NCI-H446 (cell line): ENCODE measurements at regions not wholly inside any gene's neighbourhood (a gene's known extent, or its start where the extent isn't known, plus 50 kb on each side); places are given as distances from the start of the nearest gene placed in this dataset.

Experiments
- DNase-seq, 2 experiments: peaks; one replicate each; lab custom pipeline; 2025; lab: John Stamatoyannopoulos, UW

DNA sequence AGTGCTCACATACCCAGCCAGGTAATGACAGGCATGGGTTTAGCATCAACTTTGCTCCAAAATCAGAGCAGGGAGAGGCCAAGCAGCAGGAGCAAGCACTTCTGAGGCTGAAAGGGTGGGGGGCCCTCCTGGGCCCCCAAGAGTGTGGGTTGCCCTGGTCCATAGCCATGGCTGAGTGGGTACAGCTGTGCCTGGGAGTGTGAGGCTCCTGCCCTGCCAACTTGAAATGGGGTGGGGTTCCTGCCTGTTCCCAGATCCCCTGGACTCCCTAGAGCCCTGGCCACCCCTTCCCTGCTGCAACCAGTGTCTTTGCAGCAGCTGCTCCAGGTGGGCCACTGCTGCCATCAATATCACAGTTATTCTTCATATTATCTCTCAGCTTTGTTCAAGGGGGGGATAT is 1224.2 kb upstream of the GJE1 start:
- DNase-seq = no peak

DNA sequence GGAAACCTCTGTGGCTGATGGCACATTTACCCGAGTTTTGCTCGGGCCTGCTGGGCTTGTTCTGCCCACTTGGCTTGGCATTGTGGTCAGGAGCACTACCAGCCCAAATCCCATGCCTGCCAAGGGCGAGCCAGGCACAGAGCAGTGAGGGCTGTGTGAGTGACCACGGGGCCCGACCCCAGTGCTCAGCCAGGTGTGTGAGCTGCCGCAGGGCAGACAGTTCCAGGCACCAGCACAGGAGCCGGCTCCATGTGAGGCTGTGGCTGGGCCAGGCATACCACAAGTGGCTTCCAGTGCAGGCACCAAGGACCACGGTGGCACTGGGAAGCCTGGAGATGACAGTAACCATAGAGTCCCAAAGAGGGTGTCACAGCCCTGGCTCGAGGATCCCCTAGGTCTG is 1225.5 kb upstream of the GJE1 start:
- DNase-seq = no peak

DNA sequence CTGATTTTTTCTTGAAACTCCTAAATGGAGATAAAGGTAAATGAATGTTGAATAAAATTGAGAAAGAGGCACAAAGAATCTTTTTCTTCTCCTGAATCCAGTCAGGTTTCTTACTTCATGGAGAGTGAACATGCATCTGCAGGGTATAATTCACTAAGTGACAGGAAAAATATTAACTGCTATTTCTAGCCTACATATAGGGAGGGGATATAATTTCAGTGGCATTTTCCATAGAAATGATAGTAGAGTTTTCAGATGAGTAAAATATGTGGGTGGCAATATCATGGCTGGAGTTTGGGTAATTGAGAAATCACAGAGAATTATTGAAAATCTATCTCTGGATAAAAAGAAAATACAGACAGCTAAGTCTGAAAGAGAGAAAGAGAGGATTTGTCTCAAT is 1227.0 kb upstream of the GJE1 start:
- no peak for DNase-seq

DNA sequence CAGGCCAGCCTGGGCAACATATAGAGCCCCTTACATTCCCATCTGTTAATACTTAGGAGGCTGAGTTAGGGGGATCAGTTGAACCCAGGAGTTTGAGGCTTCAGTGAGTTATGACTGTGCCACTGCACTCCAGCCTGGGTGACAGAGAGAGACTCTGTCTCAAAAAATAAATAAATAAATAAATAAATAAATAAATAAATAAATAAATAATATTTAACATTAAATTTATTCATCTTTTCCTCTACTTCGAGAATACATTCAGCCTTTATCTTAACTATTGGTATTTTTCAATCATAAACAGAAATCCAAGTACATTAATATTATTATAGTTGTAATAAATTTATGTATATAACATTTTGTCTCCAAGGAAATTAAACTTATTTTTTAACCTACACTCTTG is 1227.7 kb upstream of the GJE1 start:
- DNase-seq = no peak

DNA sequence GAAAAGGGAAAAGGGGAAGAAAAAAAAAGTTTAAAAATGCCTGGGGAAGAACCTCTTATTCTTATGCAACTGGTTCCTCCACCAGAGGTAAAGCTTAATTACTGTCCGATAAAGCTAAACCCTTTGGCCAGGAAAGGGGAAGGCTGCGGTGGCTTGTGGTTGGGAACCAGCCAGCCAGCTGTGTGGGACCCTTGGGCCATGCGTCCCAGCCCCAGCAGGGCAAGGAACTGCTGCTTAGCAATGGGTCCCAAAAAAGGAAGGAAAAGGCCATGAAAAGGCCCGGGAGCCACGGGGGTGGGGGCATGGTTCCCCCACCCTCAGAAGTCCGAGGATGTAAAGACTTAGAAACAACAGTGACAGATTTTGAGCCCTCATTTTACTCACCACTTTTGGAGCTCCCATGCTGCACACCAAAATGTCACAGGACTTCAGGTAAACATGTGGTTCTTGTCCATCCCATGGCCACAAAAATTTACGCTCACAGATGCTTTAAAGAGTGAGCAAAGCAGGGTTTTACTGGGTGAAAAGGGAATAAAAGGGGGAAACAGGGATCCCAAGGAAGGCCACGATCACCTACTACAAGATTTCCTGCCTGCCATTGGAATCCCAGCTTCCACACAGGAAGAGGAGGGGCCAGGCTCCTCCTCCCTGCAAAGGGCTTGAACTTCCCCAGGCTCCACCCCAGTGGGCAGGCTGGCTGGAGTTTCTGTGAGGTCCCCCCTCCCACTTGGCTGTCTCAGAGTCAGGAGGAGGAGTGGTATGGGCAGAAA is 1234.7 kb upstream of the GJE1 start:
- peak in 1 of 2 experiments; percentile 56 for DNase-seq

DNA sequence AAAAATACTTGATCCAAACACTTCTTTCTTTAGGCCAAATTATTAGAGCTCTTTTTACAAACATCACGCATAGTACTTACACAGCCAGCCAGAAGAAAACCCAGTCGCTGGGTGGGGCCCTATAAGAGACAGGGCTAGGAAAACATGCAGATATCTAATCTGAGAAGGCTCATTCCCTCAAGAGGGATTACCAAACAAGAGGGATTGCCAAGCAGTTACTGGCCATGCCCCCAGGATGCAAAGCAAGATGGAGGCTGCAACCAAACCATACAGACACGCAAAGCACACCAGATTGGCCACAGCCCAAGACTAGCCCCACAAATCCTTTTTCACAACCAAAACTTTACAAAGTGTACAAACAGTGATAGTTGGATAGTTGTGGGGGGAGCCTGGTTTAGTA is 1235.4 kb upstream of the GJE1 start:
- no peak for DNase-seq

DNA sequence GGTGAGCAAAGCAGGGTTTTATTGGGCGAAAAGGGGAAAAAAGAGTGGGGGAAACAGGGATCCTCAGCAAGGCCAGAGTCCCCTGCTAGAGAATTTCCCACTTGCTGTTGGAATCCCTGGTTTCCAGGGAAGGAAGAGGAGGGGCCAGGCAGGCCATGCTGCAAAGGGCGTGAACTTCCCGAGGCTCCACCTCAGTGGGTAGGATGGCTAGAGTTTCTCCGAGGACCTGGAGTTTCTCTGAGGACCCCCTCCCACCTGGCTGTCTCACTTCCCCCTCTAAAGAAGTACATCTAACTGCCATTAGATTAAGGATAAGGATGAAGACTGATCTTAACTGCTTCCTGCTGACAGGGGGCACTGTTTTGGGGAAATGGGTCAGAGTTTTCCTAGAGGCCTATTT is 1239.3 kb upstream of the GJE1 start:
- DNase-seq = no peak

DNA sequence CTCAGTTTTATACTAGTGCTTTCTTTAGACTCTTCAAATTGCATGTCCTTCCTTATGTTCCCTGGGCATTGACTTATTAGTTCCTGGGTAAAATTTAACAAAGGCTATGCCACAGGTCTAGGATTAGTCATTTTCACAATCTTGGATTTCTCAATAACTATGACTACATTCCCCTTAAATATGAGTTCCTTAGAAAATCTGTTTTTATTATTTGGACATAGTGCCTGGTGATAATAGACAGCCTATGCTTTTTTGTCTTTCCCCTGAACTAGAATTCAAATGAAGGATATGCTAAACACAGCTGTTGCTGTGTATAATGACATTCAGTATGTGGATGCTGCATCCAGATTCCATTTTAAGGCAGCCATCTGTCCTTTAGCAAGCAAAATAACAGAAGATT is 1252.8 kb upstream of the GJE1 start:
- DNase-seq = peak in 1 of 2 experiments; percentile 29

DNA sequence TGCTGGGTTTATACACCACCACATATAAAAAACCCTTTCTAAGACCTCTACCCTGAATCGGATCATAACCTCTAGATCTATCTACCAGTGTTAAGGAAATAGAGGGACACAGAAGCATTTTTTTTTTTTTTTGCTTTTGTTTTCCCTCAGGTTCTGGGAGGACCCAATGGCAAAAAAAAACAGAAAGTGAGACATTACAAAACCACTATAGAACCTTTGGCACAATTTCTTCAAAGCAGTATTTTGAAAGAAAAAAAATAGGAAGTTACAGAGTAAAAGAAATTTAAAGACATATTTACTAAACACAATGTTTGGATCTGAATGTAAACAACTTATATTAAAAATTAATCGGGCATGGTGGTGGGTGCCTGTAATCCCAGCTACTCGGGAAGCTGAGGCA is 1258.7 kb upstream of the GJE1 start:
- no peak for DNase-seq

DNA sequence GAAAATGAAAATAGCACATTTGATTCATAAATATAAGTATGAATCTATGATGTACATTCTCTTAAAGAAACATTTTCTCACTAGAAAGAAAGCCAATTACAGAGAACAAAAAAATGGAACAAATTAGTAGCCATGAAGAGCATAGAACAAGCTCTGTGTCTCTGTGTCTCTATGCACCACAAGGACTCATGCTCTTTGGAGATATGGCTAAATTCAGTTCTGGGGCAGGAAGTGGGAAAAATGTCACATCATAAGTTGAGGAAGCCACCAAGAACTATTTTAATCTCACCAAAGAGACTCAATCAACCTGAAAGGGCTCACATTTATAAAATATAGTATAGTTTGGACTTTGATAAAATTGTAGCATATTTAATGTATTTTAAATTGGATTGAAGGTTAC is 1259.8 kb upstream of the GJE1 start:
- no peak for DNase-seq

DNA sequence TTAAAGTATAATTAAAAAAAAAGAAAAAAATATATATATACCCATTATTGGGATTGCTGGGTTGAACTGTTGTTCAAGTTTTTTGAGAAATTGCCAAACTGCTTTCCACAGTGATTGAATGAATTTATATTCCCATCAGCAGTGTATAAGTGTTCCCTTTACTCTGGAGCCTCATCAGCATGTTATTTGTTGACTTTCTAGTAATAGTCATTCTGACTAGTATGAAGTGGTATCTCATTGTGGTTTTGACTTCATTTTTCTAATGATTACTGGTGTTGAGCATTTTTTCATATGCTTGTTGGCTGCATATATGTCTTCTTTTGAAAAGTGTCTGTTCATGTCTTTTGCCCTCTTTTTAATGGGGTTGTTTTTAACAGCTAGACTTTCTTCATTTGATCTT is 1260.8 kb upstream of the GJE1 start:
- DNase-seq = no peak

DNA sequence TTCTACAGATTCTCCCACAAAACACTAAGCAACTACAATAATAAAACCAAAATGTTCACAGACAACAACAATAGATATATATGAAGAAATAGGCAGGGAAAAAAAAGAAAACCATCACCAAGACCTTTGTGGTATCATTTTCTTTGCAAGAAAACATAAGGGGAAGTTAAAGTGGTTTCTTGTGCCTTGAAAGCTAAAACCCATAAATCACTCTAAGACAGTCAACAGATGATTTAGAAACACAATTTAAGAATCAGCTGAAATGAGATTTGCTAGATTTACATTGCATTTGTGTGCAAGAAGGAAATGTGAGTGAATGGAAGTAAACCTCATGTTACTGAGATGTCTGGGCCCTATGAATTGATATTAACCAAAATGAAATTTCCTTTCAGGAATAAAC is 1265.4 kb upstream of the GJE1 start:
- DNase-seq = no peak

DNA sequence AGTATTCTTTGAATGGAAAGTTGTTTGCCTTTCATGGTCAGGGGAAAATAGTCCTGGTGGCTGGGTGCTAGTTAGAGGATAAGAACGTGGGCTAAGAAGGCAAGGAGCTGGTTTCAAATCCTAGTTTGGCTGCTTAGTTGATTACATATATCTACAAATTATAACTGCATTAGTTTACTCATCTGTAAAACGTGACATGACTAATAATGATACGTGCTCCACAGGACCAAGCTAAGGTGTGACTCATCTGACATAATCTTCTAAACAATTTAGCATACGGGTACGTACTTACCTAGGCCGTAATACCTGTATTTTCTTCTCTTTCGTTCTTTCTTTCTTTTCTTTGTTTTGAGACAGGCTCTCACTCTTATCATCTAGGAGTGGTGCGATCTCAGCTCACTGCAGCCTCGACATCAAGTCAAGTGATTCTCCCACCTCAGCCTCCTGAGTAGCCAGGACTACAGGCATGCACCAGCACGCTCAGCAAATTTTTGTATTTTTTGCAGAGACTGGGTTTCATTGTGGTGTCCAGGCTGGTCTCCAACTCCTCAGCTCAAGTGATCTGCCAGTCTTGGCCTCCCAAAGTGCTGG is 1274.2 kb upstream of the GJE1 start:
- DNase-seq = peak in 1 of 2 experiments; percentile 44

DNA sequence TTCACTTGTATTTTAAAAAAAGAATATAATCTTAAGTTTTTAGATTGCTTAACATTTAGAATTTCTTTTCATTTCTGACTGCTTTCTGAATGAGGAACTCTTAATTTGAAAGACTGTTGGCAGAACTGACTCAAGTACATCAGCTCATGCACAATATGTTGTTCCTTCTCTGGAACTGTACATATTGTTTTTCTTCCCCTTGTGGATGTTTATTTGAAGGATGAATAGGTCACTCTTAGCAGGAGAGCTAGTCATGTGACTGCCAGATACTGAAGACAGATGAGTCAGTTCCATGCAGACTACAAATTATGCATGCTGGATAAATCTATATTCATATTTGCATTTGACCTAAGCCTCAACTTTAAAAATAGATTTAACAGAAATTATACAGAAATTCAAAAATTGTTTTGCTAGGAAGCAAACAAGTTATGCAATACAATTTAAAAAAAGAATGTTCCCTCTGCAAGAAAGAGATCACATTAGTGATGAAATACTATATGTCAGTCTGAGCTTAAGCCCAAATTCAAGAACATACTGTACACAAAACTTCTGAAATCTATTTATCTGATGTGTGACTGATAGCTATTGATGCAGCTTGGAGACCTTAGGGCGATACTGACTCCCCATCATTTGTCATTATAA is 1274.9 kb upstream of the GJE1 start:
- DNase-seq = peak; percentile 54 to 65

DNA sequence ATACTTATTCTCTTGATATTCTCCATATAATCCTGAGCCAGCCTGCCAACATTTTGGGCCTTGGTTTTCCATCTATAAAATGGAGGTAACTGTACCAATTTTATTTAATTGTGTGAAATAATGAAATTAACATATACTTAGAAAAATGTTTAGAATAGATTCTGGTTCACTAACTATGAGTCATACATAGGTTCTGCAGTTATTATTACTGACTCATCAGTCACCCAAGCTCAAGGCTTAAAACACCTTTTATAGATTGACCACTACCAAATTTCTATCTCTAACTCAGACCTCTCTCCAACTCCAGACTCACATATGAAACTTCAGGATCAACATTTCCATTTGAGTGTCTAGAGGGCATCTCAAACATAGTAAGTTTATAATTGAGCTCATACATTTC is 1277.2 kb upstream of the GJE1 start:
- no peak for DNase-seq

DNA sequence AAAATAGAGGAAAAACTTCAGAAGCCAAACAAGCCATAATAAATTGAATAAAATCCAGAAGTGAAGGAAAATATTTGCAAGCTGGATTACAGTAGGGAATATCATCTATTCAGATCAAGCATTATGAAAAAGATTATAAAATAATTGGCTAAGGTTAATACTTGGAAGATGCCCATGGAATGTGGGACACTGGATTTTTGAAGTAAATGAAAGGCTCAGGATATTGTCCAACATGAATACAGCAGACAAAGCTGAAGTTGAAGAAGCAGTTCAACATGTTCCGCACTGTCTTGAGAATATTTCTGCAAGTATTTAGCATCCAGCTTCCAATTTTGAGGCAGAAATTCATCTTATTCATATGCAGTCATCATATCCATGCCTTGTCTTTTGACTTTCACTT is 1278.4 kb upstream of the GJE1 start:
- DNase-seq = no peak

DNA sequence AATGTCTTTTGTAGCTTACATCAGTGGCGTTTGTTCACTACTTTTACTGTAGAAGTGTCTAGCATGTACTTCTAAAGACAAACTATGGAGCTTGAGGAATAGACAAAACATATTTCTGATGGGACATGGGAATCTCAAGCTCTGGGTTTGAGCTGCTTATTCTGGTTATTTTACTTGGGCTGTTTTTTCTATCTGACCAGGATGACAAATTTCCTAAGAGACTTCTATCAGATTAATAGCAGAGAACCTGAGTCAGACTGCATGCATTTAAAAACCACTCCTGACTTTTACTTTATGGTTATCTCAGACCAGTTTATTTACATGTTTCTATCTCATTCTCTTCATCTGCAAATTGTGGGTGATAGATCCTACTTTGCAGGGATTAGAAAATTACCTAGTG is 1282.3 kb upstream of the GJE1 start:
- no peak for DNase-seq

DNA sequence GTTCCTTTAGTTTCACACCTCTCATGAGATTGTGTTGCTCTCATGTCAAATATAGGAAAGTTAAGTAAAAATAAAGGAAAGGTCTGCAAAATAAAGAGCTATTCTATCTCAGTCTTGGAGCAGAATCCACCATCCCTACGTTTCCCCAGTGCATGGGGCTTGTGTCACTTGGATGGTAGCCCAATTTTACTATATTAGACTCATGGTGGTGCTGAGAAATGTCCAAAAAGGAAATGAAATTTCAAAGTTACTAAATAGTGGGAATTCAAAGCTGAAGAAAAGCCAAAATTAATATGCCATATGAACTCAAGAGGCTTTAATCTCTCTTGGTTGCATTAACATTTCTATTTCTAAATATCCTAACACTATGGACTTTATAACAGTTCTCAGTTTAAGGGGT is 1283.3 kb upstream of the GJE1 start:
- no peak for DNase-seq

DNA sequence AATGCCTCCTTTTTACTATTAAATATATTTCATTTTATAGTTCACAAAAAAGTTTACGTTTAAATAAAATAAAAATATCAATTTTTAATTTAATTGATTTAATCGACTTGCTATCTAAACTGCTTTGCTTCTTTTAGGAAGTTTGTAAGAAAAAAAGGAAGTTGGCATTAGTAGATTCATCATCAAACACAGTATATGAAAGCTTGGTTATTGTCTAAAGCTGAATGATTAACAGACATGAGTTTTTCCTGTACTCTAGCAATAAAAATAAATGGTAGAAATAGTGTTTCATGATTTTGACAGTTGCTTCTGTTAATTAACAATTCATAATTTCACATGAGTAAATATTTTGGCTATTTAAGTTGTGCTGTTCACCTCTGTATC is 1285.5 kb upstream of the GJE1 start:
- no peak for DNase-seq

DNA sequence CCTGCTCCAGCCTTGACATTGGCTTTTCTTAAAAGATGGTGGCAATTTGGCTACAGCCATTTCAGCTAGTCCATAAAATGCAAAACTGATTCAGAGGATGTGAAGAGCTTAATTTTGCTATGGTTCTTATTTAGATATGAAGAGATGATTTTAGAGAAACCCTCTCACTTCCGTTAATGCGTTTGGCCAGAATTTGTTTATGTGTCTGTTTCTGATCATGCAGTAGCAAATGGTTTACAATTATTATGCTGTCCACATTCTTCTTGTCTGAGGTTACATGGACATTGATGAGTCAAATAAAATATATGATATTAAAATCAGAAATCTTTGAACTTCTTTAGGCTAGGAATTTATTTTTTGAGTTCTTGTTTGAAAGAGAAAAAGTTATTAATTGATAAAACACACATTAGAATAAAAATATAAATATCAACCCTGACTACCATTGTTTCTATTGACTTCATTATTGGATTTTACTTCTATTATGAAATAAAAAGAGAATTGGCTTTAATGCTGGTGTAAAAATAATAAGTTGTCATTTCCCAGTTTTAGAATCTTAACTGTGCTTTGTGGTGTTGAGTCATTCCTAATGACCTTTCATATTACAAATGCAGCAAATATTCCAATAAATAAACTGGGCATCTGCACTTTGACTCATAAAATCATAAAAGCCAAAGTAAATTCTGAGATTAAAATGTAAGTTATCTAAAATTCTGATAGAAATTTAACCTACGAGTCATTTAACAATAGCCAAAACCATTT is 1286.0 kb upstream of the GJE1 start:
- no peak for DNase-seq

DNA sequence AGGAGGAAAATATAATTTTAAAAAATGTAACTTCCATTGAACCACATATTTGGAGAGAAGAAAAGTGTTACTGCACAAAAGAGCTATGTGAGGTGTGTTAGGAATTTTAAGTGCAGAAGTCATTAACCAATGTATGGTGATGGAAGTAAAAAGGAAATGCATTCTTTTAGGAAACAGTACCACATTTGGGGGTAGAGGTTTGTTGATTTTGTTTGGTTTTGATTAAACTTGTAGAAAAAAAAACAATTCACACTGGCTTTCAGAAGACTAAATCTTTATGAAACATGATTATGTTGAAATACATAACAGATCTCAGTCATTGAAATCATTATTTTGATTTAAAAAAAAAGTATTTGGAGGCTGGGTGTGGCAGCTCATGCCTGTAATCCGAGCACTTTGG is 1287.0 kb upstream of the GJE1 start:
- DNase-seq = no peak

DNA sequence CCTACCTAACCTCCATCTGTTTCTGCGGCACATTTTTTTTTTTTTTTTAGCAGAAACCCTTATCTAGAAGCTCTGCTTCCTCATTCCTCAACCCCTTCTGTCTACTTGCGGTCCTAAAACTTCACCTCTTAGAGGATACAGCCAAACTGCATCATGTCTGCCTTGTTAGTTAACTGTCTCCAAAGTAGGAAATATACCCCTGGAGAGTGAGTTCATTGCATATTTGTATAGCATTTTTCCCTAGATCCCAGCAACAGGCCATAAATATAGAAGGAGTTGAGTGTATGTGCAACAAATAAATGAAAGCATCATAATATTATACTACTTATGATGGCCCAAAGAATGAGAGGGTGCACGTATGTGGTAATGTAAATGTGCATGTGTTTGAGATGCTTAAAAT is 1288.6 kb upstream of the GJE1 start:
- no peak for DNase-seq

DNA sequence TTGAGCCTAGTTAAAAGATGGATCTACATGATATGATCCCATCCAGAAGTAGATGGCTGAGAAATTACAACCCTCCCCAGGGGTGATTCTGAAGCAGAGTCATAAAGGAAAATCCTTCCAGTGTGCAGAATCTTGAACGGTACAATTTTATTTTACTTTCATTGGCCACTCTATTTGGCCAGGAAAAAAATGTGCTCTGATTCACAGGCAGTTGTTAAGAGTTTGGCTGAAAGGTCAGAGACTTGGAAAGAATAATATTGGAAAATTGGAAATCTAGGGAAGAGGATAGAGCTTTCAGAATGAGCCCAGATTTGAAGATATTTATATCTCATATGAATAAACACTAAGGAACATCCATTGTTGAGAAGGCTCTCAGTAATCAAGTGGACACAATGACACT is 1299.3 kb upstream of the GJE1 start:
- DNase-seq = no peak
